ENCODE measurements at regions not wholly inside any gene's neighbourhood (a gene's known extent, or its start where the extent isn't known, plus 50 kb on each side); places are given as distances from the start of the nearest gene placed in this dataset.

- H3K27ac ChIP-seq (ENCODE audit: low read depth, low read length) = no peak overlapping the region
Measured at GRCh38 chr6:105591053-105591452, 188.2 kb upstream of the PREP start.

GRCh38 chr6:105588123-105588710 is 185.3 kb upstream of the PREP start:
- Histone ChIP-seq H3K27ac (ENCODE audit: low read depth, low read length) (no peak overlapping the region), H3K4me1 (ENCODE audit: control insufficient read depth, insufficient read depth, low read length) (no peaks in the 10 kb centered on the region), H3K36me3 (ENCODE audit: control insufficient read depth, insufficient read depth, low read length) (no peaks in the 10 kb centered on the region), H3K27me3 (ENCODE audit: control insufficient read depth, insufficient read depth, low read length) (no peaks in the 10 kb centered on the region), H3K4me3 (ENCODE audit: low read depth, low read length) (no peak overlapping the region), H3K9me3 (ENCODE audit: control insufficient read depth, insufficient read depth, low read length) (no peaks in the 10 kb centered on the region)
- 90% methylated on average over 3 of the region's 6 CpGs for WGBS (ENCODE audit: insufficient coverage)
- no peak for DNase-seq (ENCODE audit: low read depth in 4 of 6, low spot score in 6 of 6)

More at GRCh38 chr6:105591053-105591452, 188.2 kb upstream of the PREP start:
- no CpG with 5 or more reads among the region's 2 CpGs for WGBS (ENCODE audit: insufficient coverage)
- H3K27me3 ChIP-seq (ENCODE audit: control insufficient read depth, insufficient read depth, low read length) = no peaks in the 10 kb centered on the region
- H3K4me1 ChIP-seq (ENCODE audit: control insufficient read depth, insufficient read depth, low read length) = no peaks in the 10 kb centered on the region
- no peak for DNase-seq (ENCODE audit: low read depth in 4 of 6, low spot score in 6 of 6)
- H3K36me3 ChIP-seq (ENCODE audit: control insufficient read depth, insufficient read depth, low read length) = no peaks in the 10 kb centered on the region
- no peaks in the 10 kb centered on the region for H3K9me3 ChIP-seq (ENCODE audit: control insufficient read depth, insufficient read depth, low read length)
- H3K4me3 ChIP-seq (ENCODE audit: low read depth, low read length) = no peak overlapping the region

GRCh38 chr6:105587349-105588122 is 184.7 kb upstream of the PREP start:
- H3K36me3 ChIP-seq (ENCODE audit: control insufficient read depth, insufficient read depth, low read length) = no peaks in the 10 kb centered on the region
- 88% methylated on average over 17 of the region's 23 CpGs for WGBS (ENCODE audit: insufficient coverage)
- no peaks in the 10 kb centered on the region for H3K9me3 ChIP-seq (ENCODE audit: control insufficient read depth, insufficient read depth, low read length)
- H3K27me3 ChIP-seq (ENCODE audit: control insufficient read depth, insufficient read depth, low read length) = no peaks in the 10 kb centered on the region
- H3K4me3 ChIP-seq (ENCODE audit: low read depth, low read length) = no peak overlapping the region
- no peaks in the 10 kb centered on the region for H3K4me1 ChIP-seq (ENCODE audit: control insufficient read depth, insufficient read depth, low read length)
- DNase-seq (ENCODE audit: low read depth in 4 of 6, low spot score in 6 of 6) = no peak
- no peak overlapping the region for H3K27ac ChIP-seq (ENCODE audit: low read depth, low read length)

- DNase-seq (ENCODE audit: low read depth in 4 of 6, low spot score in 6 of 6) = no peak
- Histone ChIP-seq H3K4me1 (ENCODE audit: control insufficient read depth, insufficient read depth, low read length) (no peaks in the 10 kb centered on the region), H3K27me3 (ENCODE audit: control insufficient read depth, insufficient read depth, low read length) (no peaks in the 10 kb centered on the region), H3K4me3 (ENCODE audit: low read depth, low read length) (no peak overlapping the region), H3K36me3 (ENCODE audit: control insufficient read depth, insufficient read depth, low read length) (no peaks in the 10 kb centered on the region), H3K9me3 (ENCODE audit: control insufficient read depth, insufficient read depth, low read length) (no peaks in the 10 kb centered on the region), H3K27ac (ENCODE audit: low read depth, low read length) (no peak overlapping the region)
- no CpG with 5 or more reads among the region's 1 CpG for WGBS (ENCODE audit: insufficient coverage)
Measured at GRCh38 chr6:105578179-105578707, 175.4 kb upstream of the PREP start.

GRCh38 chr6:105573556-105573955 is 170.7 kb upstream of the PREP start:
- Histone ChIP-seq H3K4me1 (ENCODE audit: control insufficient read depth, insufficient read depth, low read length) (no peaks in the 10 kb centered on the region), H3K27me3 (ENCODE audit: control insufficient read depth, insufficient read depth, low read length) (no peaks in the 10 kb centered on the region), H3K27ac (ENCODE audit: low read depth, low read length) (no peak overlapping the region), H3K4me3 (ENCODE audit: low read depth, low read length) (no peak overlapping the region), H3K36me3 (ENCODE audit: control insufficient read depth, insufficient read depth, low read length) (no peaks in the 10 kb centered on the region), H3K9me3 (ENCODE audit: control insufficient read depth, insufficient read depth, low read length) (no peaks in the 10 kb centered on the region)
- WGBS (ENCODE audit: insufficient coverage) = no CpG with 5 or more reads among the region's 2 CpGs
- no peak for DNase-seq (ENCODE audit: low read depth in 4 of 6, low spot score in 6 of 6)

- Histone ChIP-seq H3K9me3 (ENCODE audit: control insufficient read depth, insufficient read depth, low read length) (no peaks in the 10 kb centered on the region), H3K4me1 (ENCODE audit: control insufficient read depth, insufficient read depth, low read length) (no peaks in the 10 kb centered on the region), H3K4me3 (ENCODE audit: low read depth, low read length) (no peak overlapping the region), H3K36me3 (ENCODE audit: control insufficient read depth, insufficient read depth, low read length) (no peaks in the 10 kb centered on the region), H3K27ac (ENCODE audit: low read depth, low read length) (no peak overlapping the region), H3K27me3 (ENCODE audit: control insufficient read depth, insufficient read depth, low read length) (no peaks in the 10 kb centered on the region)
- DNase-seq (ENCODE audit: low read depth in 4 of 6, low spot score in 6 of 6) = no peak
- WGBS (ENCODE audit: insufficient coverage) = no CpG with 5 or more reads among the region's 2 CpGs
Measured at GRCh38 chr6:105573138-105573537, 170.3 kb upstream of the PREP start.

GRCh38 chr6:105570416-105570815 is 167.5 kb upstream of the PREP start:
- DNase-seq (ENCODE audit: low read depth in 4 of 6, low spot score in 6 of 6) = no peak
- H3K4me1 ChIP-seq (ENCODE audit: control insufficient read depth, insufficient read depth, low read length) = no peaks in the 10 kb centered on the region
- WGBS (ENCODE audit: insufficient coverage) = no CpG with 5 or more reads among the region's 3 CpGs
- H3K36me3 ChIP-seq (ENCODE audit: control insufficient read depth, insufficient read depth, low read length) = no peaks in the 10 kb centered on the region
- no peak overlapping the region for H3K27ac ChIP-seq (ENCODE audit: low read depth, low read length)
- no peak overlapping the region for H3K4me3 ChIP-seq (ENCODE audit: low read depth, low read length)
- no peaks in the 10 kb centered on the region for H3K9me3 ChIP-seq (ENCODE audit: control insufficient read depth, insufficient read depth, low read length)
- H3K27me3 ChIP-seq (ENCODE audit: control insufficient read depth, insufficient read depth, low read length) = no peaks in the 10 kb centered on the region

- no peak overlapping the region for H3K4me3 ChIP-seq (ENCODE audit: low read depth, low read length)
- 100% methylated on average over 1 of the region's 2 CpGs for WGBS (ENCODE audit: insufficient coverage)
- no peak for DNase-seq (ENCODE audit: low read depth in 4 of 6, low spot score in 6 of 6)
- no peaks in the 10 kb centered on the region for H3K36me3 ChIP-seq (ENCODE audit: control insufficient read depth, insufficient read depth, low read length)
- H3K27ac ChIP-seq (ENCODE audit: low read depth, low read length) = no peak overlapping the region
- H3K27me3 ChIP-seq (ENCODE audit: control insufficient read depth, insufficient read depth, low read length) = no peaks in the 10 kb centered on the region
- no peaks in the 10 kb centered on the region for H3K4me1 ChIP-seq (ENCODE audit: control insufficient read depth, insufficient read depth, low read length)
- H3K9me3 ChIP-seq (ENCODE audit: control insufficient read depth, insufficient read depth, low read length) = no peaks in the 10 kb centered on the region
Measured at GRCh38 chr6:105569706-105570105, 166.8 kb upstream of the PREP start.

GRCh38 chr6:105568751-105569150 is 165.9 kb upstream of the PREP start:
- H3K4me3 ChIP-seq (ENCODE audit: low read depth, low read length) = no peak overlapping the region
- WGBS (ENCODE audit: insufficient coverage) = no CpG with 5 or more reads among the region's 1 CpG
- H3K27me3 ChIP-seq (ENCODE audit: control insufficient read depth, insufficient read depth, low read length) = no peaks in the 10 kb centered on the region
- DNase-seq (ENCODE audit: low read depth in 4 of 6, low spot score in 6 of 6) = no peak
- H3K36me3 ChIP-seq (ENCODE audit: control insufficient read depth, insufficient read depth, low read length) = no peaks in the 10 kb centered on the region
- H3K27ac ChIP-seq (ENCODE audit: low read depth, low read length) = no peak overlapping the region
- no peaks in the 10 kb centered on the region for H3K4me1 ChIP-seq (ENCODE audit: control insufficient read depth, insufficient read depth, low read length)
- H3K9me3 ChIP-seq (ENCODE audit: control insufficient read depth, insufficient read depth, low read length) = no peaks in the 10 kb centered on the region

GRCh38 chr6:105568142-105568541 is 165.3 kb upstream of the PREP start:
- Histone ChIP-seq H3K4me1 (ENCODE audit: control insufficient read depth, insufficient read depth, low read length) (no peaks in the 10 kb centered on the region), H3K36me3 (ENCODE audit: control insufficient read depth, insufficient read depth, low read length) (no peaks in the 10 kb centered on the region), H3K27ac (ENCODE audit: low read depth, low read length) (no peak overlapping the region), H3K9me3 (ENCODE audit: control insufficient read depth, insufficient read depth, low read length) (no peaks in the 10 kb centered on the region), H3K4me3 (ENCODE audit: low read depth, low read length) (no peak overlapping the region), H3K27me3 (ENCODE audit: control insufficient read depth, insufficient read depth, low read length) (no peaks in the 10 kb centered on the region)
- 80% methylated on average over 1 of the region's 2 CpGs for WGBS (ENCODE audit: insufficient coverage)
- no peak for DNase-seq (ENCODE audit: low read depth in 4 of 6, low spot score in 6 of 6)

Data from spinal cord (tissue), 9 donors.